K562 (cell line): ENCODE measurements at regions not wholly inside any gene's neighbourhood (a gene's known extent, or its start where the extent isn't known, plus 50 kb on each side); places are given as distances from the start of the nearest gene placed in this dataset.

ENCODE experiments used
- ATAC-seq: fragments of 200-7000 bp; cut with Tn5 transposase; 3 replicates; pipeline ENCODE4 v1.9.1; 2020; ENCODE audit warnings: moderate library complexity
- BruUV-seq: library from RNA; stranded (reverse); fragments of 400-500 nt; replicated peaks from 2 replicates; lab custom pipeline; 2021; lab: Mats Ljungman, UMichigan
- CTCF ChIA-PET: fragments of 300-600 bp; formaldehyde crosslinking; extraction: SDS; loops from one replicate; lab custom pipeline; 2021; ENCODE audit warnings: low intra/inter-chr PET ratio; lab: Yijun Ruan, JAX
- POLR2A ChIA-PET: fragments of 300-600, 350-650 bp; sonication (Branson Sonifier 250); formaldehyde crosslinking; extraction: SDS; loops from one replicate; lab custom pipeline; 2021; ENCODE audit warnings: antibody characterized with exemption, inconsistent platforms; lab: Yijun Ruan, JAX
- DNase-seq, 4 experiments: peaks; one replicate each; pipeline versions ENCODE4 v3.0.0 to v3.0.0-alpha.2; 2011 to 2018; ENCODE audit warnings: low spot score in 3 of 4, mixed read lengths in 3 of 4; ENCODE audit errors: extremely low read depth in 1 of 4
- FAIRE-seq: peaks from 2 replicates; lab custom pipeline; 2011; peaks lifted over from hg19 to GRCh38; lab: Jason Lieb, UNC
- H2AFZ ChIP-seq: 2 replicates; pipeline ENCODE4 v1.6.0; 2011; ENCODE audit warnings: low read depth, low read length, control low read depth, inconsistent platforms
- H3K27ac ChIP-seq: fragments of 200-600 bp; 3 replicates; pipeline ENCODE4 v1.8.0; 2011; ENCODE audit warnings: low read depth, mild to moderate bottlenecking, control low read depth, inconsistent platforms, low read length, moderate library complexity, mixed read lengths; ENCODE audit errors: extremely low read depth
- H3K27me3 ChIP-seq, 2 experiments: fragments of 300-600 bp in 1 of 2; 2 replicates in 1 of 2; 3 replicates in 1 of 2; pipeline versions ENCODE4 v1.6.0 to v1.8.0; 2011; ENCODE audit warnings: inconsistent platforms in 2 of 2, low read length in 2 of 2, mild to moderate bottlenecking in 1 of 2, mixed read lengths in 1 of 2, moderate library complexity in 1 of 2; ENCODE audit not compliant: control insufficient read depth in 2 of 2, insufficient read depth in 2 of 2
- H3K36me3 ChIP-seq: fragments of 300-600 bp; 3 replicates; pipeline ENCODE4 v1.8.0; 2011; ENCODE audit warnings: mild to moderate bottlenecking, low read length, inconsistent platforms; ENCODE audit not compliant: control insufficient read depth, insufficient read depth
- H3K4me1 ChIP-seq, 2 experiments: fragments of 200-600 bp in 1 of 2; replicated peaks in 1 of 2; 2 replicates in 1 of 2; 3 replicates in 1 of 2; pipeline versions ENCODE4 v1.5.1 to v1.8.0; 2011; ENCODE audit warnings: inconsistent platforms in 2 of 2, low read length in 2 of 2, mild to moderate bottlenecking in 1 of 2, mixed read lengths in 1 of 2, moderate library complexity in 1 of 2; ENCODE audit not compliant: control insufficient read depth in 2 of 2, insufficient read depth in 2 of 2
- H3K4me2 ChIP-seq: 2 replicates; pipeline ENCODE4 v1.6.1; 2011; ENCODE audit warnings: low read length, control low read depth, inconsistent platforms, mixed read lengths; ENCODE audit not compliant: insufficient read depth
- H3K4me3 ChIP-seq: fragments of 200-600 bp; sonication (generic), shearing (Covaris generic); 2 replicates; pipeline ENCODE4 v1.5.1; 2016; ENCODE audit warnings: control low read depth, inconsistent platforms
- H3K79me2 ChIP-seq: fragments of 200-600 bp; 3 replicates; pipeline ENCODE4 v1.8.0; 2011; ENCODE audit warnings: low read length, inconsistent platforms; ENCODE audit not compliant: control insufficient read depth, insufficient read depth
- H3K9ac ChIP-seq, 2 experiments: 2 replicates each; pipeline versions ENCODE4 v1.6.0 to v1.6.1; 2011; ENCODE audit warnings: low read depth in 2 of 2, low read length in 2 of 2, control low read depth in 1 of 2, inconsistent platforms in 1 of 2, mild to moderate bottlenecking in 1 of 2, mixed read lengths in 1 of 2; ENCODE audit not compliant: insufficient read depth in 1 of 2
- H3K9me1 ChIP-seq: one replicate; pipeline ENCODE4 v1.6.0; 2011; ENCODE audit warnings: inconsistent platforms, mild to moderate bottlenecking, low read length, moderate library complexity; ENCODE audit not compliant: control insufficient read depth, insufficient read depth
- H3K9me3 ChIP-seq: replicated peaks from 2 replicates; pipeline ENCODE4 v1.5.1; 2011; ENCODE audit warnings: low read depth, low read length, inconsistent platforms; ENCODE audit not compliant: control insufficient read depth, insufficient read depth
- H4K20me1 ChIP-seq: replicated peaks from 2 replicates; pipeline ENCODE4 v1.6.1; 2011; ENCODE audit warnings: low read length, inconsistent platforms, mixed read lengths; ENCODE audit not compliant: control insufficient read depth, insufficient read depth
- ARID3A ChIP-seq: IDR thresholded peaks from 2 replicates; pipeline ENCODE4 v1.6.1; 2012; ENCODE audit warnings: low read depth, low read length, improper control_type of control experiment, borderline replicate concordance
- DNMT1 ChIP-seq: fragments of 450-650 bp; IDR thresholded peaks from 2 replicates; pipeline ENCODE4 v1.6.1; 2016; ENCODE audit warnings: antibody characterized with exemption, mild to moderate bottlenecking
- KLF1 ChIP-seq: fragments of 450-650 bp; IDR thresholded peaks from 2 replicates; pipeline ENCODE4 v1.6.1; 2016; ENCODE audit warnings: missing genetic modification characterization, missing compliant biosample characterization
- MLX ChIP-seq, 2 experiments: fragments of 450-650 bp in 1 of 2; sonication (generic) in 1 of 2; formaldehyde crosslinking; conservative IDR thresholded peaks; 2 replicates each; pipeline versions ENCODE4 v1.4.0 to v1.8.1; 2020 to 2022; ENCODE audit warnings: mild to moderate bottlenecking in 1 of 2, missing genetic modification reagents in 1 of 2
- ZNF764 ChIP-seq: fragments of 250-450 bp; sonication (Bioruptor Pico); IDR thresholded peaks from 2 replicates; pipeline ENCODE4 v1.4.0; 2020; ENCODE audit warnings: low read depth, mild to moderate bottlenecking, moderate library complexity
- WGBS: fragments of 100-300 bp; shearing (Covaris generic); methylation state at CpG from one replicate; pipeline ENCODE4 v1.1.6; 2016; ENCODE audit warnings: low coverage, mixed read lengths; ENCODE audit not compliant: insufficient coverage; ENCODE audit errors: missing lambda C conversion rate; 5-methylcytosine and 5-hydroxymethylcytosine counted together
- in situ Hi-C: fragments of 300-500 bp; cut with MboI; formaldehyde crosslinking; loops from 4 replicates; pipeline ENCODE4 v1.15.0; 2018; ENCODE audit warnings: inconsistent platforms, mixed read lengths
- intact Hi-C: fragments of 100-400 bp; cut with micrococcal nuclease; formaldehyde crosslinking; loops from 2 replicates; pipeline ENCODE4 v1.14.2; 2022

GRCh38 chr3:63768386-63768785 lies 50.7 kb upstream of the C3orf49 start:
- WGBS: 0% methylated on average over 3 of the region's 3 CpGs
- ATAC-seq: no peak
- in situ Hi-C loops: no loop called here

More at GRCh38 chr3:63768386-63768785, 50.7 kb upstream of the C3orf49 start:
- no peak overlapping the region for H3K4me3 ChIP-seq
- ChIA-PET POLR2A (no interaction called here), CTCF (no interaction called here)
- no TSS peak for BruUV-seq
- H3K4me1 ChIP-seq: no peaks in the 10 kb centered on the region
- H3K9me3 ChIP-seq: no peaks in the 10 kb centered on the region
- FAIRE-seq: no peak
- no peak overlapping the region for H2AFZ ChIP-seq
- DNase-seq: no peak
- H3K79me2 ChIP-seq: no peaks in the 10 kb centered on the region
- no peak overlapping the region for H3K4me2 ChIP-seq
- no peaks in the 10 kb centered on the region for H3K27me3 ChIP-seq
- H3K9ac ChIP-seq: no peak overlapping the region
- intact Hi-C loops: no loop called here
- no peaks in the 10 kb centered on the region for H3K9me1 ChIP-seq
- H4K20me1 ChIP-seq: no peaks in the 10 kb centered on the region
- H3K27ac ChIP-seq: no peak overlapping the region
- no peaks in the 10 kb centered on the region for H3K36me3 ChIP-seq
- TF ChIP-seq ZNF764 (CRISPR knock-in tag) (no peak), ARID3A (no peak), MLX (CRISPR knock-in tag; conservative IDR thresholded peaks at IDR 0.05) (no peak), KLF1 (tag) (no peak), DNMT1 (no peak)
